ENCODE measurements at regions not wholly inside any gene's neighbourhood (a gene's known extent, or its start where the extent isn't known, plus 50 kb on each side); places are given as distances from the start of the nearest gene placed in this dataset.

- no peak for DNase-seq (ENCODE audit: low spot score)
- POLR2A ChIA-PET (ENCODE audit: low non-redundant PET), result no interaction called here
- BruUV-seq (replicated peaks), result no TSS peak
Measured at GRCh38 chr2:41084321-41084720, 632.4 kb upstream of the SLC8A1 start.

GRCh38 chr2:41087946-41088345 lies 636.1 kb upstream of the SLC8A1 start:
- no TSS peak for BruUV-seq (replicated peaks)
- Histone ChIP-seq H3K27ac (ENCODE audit: low read depth, low read length, poor library complexity, severe bottlenecking) (no peak overlapping the region), H3K27me3 (replicated peaks; ENCODE audit: insufficient read depth, low read depth, low read length, poor library complexity) (no peaks in the 10 kb centered on the region), H3K36me3 (ENCODE audit: insufficient read depth, low read length, poor library complexity, severe bottlenecking) (no peaks in the 10 kb centered on the region), H3K4me3 (ENCODE audit: low read depth, low read length, poor library complexity, severe bottlenecking) (no peak overlapping the region), H3K9me3 (ENCODE audit: low read depth, low read length, poor library complexity, severe bottlenecking) (no peaks in the 10 kb centered on the region), H3K4me1 (ENCODE audit: insufficient read depth, low read length, poor library complexity, severe bottlenecking) (no peaks in the 10 kb centered on the region)
- no peak for DNase-seq (ENCODE audit: low spot score)
- ChIA-PET POLR2A (ENCODE audit: low non-redundant PET) (no interaction called here), CTCF (no interaction called here)
- intact Hi-C loops (cut with micrococcal nuclease; ENCODE audit: unreplicated experiment), result no loop called here
- no peak for TF ChIP-seq CTCF (conservative IDR thresholded peaks at IDR 0.05; ENCODE audit: low read depth, low read length)
- TF ChIP-seq EZH2 (IDR thresholded peaks at IDR 0.05; ENCODE audit: borderline replicate concordance, low read depth, low read length, poor library complexity, severe bottlenecking), result no peak

More at GRCh38 chr2:41084321-41084720, 632.4 kb upstream of the SLC8A1 start:
- intact Hi-C loops (cut with micrococcal nuclease; ENCODE audit: unreplicated experiment), result no loop called here
- Histone ChIP-seq H3K4me3 (ENCODE audit: low read depth, low read length, poor library complexity, severe bottlenecking) (no peak overlapping the region), H3K4me1 (ENCODE audit: insufficient read depth, low read length, poor library complexity, severe bottlenecking) (no peaks in the 10 kb centered on the region), H3K27ac (ENCODE audit: low read depth, low read length, poor library complexity, severe bottlenecking) (no peak overlapping the region), H3K36me3 (ENCODE audit: insufficient read depth, low read length, poor library complexity, severe bottlenecking) (no peaks in the 10 kb centered on the region), H3K9me3 (ENCODE audit: low read depth, low read length, poor library complexity, severe bottlenecking) (no peaks in the 10 kb centered on the region), H3K27me3 (replicated peaks; ENCODE audit: insufficient read depth, low read depth, low read length, poor library complexity) (no peaks in the 10 kb centered on the region)
- TF ChIP-seq EZH2 (IDR thresholded peaks at IDR 0.05; ENCODE audit: borderline replicate concordance, low read depth, low read length, poor library complexity, severe bottlenecking), result no peak
- TF ChIP-seq CTCF (conservative IDR thresholded peaks at IDR 0.05; ENCODE audit: low read depth, low read length), result no peak
- CTCF ChIA-PET, result no interaction called here

GRCh38 chr2:41101281-41101680 lies 649.4 kb upstream of the SLC8A1 start:
- Histone ChIP-seq H3K4me1 (ENCODE audit: insufficient read depth, low read length, poor library complexity, severe bottlenecking) (no peaks in the 10 kb centered on the region), H3K4me3 (ENCODE audit: low read depth, low read length, poor library complexity, severe bottlenecking) (no peak overlapping the region), H3K27ac (ENCODE audit: low read depth, low read length, poor library complexity, severe bottlenecking) (no peak overlapping the region), H3K36me3 (ENCODE audit: insufficient read depth, low read length, poor library complexity, severe bottlenecking) (no peaks in the 10 kb centered on the region), H3K27me3 (replicated peaks; ENCODE audit: insufficient read depth, low read depth, low read length, poor library complexity) (peaks cover 11% of the 10 kb centered on the region), H3K9me3 (ENCODE audit: low read depth, low read length, poor library complexity, severe bottlenecking) (no peaks in the 10 kb centered on the region)
- intact Hi-C loops (cut with micrococcal nuclease; ENCODE audit: unreplicated experiment), result no loop called here
- ChIA-PET CTCF (no interaction called here), POLR2A (ENCODE audit: low non-redundant PET) (no interaction called here)
- no TSS peak for BruUV-seq (replicated peaks)
- no peak for TF ChIP-seq EZH2 (IDR thresholded peaks at IDR 0.05; ENCODE audit: borderline replicate concordance, low read depth, low read length, poor library complexity, severe bottlenecking)
- no peak for TF ChIP-seq CTCF (conservative IDR thresholded peaks at IDR 0.05; ENCODE audit: low read depth, low read length)
- no peak for DNase-seq (ENCODE audit: low spot score)

Measured in A673 (cell line).